DOHH2 (cell line): ENCODE measurements at regions not wholly inside any gene's neighbourhood (a gene's known extent, or its start where the extent isn't known, plus 50 kb on each side); places are given as distances from the start of the nearest gene placed in this dataset.

Source experiments
- EZH2phosphoT487 ChIP-seq: fragments of 200-600 bp; sonication (generic); IDR thresholded peaks from 2 replicates; pipeline ENCODE4 v1.6.1; 2017; ENCODE audit warnings: borderline replicate concordance, mild to moderate bottlenecking, antibody characterized with exemption, low read length, moderate library complexity, mixed read lengths
- TF ChIP-seq, protein P1 (sequence below): fragments of 200-600 bp; sonication (generic); IDR thresholded peaks from one replicate; pipeline ENCODE4 v1.5.1; 2014; ENCODE audit warnings: antibody characterized with exemption, mild to moderate bottlenecking, low read depth, low read length; ENCODE audit not compliant: poor library complexity, severe bottlenecking

DNA sequence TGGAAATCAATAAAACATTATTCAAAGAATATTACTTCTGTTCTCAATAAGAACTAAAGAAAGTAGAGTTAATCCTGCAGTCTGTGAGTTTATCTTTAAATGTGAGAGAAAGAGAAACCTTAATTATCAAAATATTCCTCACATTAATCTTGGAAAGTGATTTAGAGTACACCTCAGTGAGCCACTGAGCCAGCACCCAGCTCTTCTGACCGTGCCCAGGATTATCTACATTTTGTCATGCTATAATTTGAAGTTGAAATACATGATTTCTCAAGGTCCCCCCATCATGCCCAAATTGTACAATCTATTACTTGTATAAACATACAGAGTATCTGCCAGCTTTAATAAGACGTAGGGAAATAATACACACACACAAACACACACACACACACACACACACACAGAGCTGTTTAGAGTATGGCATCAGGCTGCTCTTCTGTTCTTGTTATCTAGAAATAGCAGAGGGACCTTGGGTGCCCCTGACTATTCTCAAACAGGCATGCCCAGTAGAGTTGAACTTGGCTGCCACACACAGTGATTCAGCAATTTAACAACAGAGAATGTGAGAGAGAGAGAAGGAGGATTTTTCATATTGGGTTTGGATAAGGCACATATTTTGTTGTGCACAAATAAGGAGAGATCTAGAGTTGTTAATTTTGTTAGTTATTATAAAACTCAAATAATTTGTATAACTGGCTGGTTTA is 74.4 kb downstream of the P2RY1 start:
- TF ChIP-seq, protein P1, sequence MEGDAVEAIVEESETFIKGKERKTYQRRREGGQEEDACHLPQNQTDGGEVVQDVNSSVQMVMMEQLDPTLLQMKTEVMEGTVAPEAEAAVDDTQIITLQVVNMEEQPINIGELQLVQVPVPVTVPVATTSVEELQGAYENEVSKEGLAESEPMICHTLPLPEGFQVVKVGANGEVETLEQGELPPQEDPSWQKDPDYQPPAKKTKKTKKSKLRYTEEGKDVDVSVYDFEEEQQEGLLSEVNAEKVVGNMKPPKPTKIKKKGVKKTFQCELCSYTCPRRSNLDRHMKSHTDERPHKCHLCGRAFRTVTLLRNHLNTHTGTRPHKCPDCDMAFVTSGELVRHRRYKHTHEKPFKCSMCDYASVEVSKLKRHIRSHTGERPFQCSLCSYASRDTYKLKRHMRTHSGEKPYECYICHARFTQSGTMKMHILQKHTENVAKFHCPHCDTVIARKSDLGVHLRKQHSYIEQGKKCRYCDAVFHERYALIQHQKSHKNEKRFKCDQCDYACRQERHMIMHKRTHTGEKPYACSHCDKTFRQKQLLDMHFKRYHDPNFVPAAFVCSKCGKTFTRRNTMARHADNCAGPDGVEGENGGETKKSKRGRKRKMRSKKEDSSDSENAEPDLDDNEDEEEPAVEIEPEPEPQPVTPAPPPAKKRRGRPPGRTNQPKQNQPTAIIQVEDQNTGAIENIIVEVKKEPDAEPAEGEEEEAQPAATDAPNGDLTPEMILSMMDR: no peak
- TF ChIP-seq EZH2phosphoT487: no peak
